ENCODE measurements at regions not wholly inside any gene's neighbourhood (a gene's known extent, or its start where the extent isn't known, plus 50 kb on each side); places are given as distances from the start of the nearest gene placed in this dataset.

- Histone ChIP-seq H3K4me1 (ENCODE audit: control insufficient read depth, insufficient read depth, low read length, poor library complexity, severe bottlenecking) (no peaks in the 10 kb centered on the region), H3K27me3 (replicated peaks; ENCODE audit: control insufficient read depth, insufficient read depth, low read length, poor library complexity, severe bottlenecking) (no peaks in the 10 kb centered on the region), H3K9me3 (ENCODE audit: control insufficient read depth, low read length) (no peaks in the 10 kb centered on the region), H3K27ac (ENCODE audit: insufficient read depth, low read length, poor library complexity, severe bottlenecking) (no peak overlapping the region), H3K36me3 (ENCODE audit: control insufficient read depth, insufficient read depth, low read length) (no peaks in the 10 kb centered on the region), H3K4me3 (ENCODE audit: insufficient read depth, low read depth, low read length, poor library complexity, severe bottlenecking) (no peak overlapping the region)
- no peak for DNase-seq
Observed at GRCh38 chr16:47780213-47780875, 319.2 kb downstream of the PHKB start.

GRCh38 chr16:47779201-47780016, 318.3 kb downstream of the PHKB start:
- DNase-seq = no peak
- Histone ChIP-seq H3K36me3 (ENCODE audit: control insufficient read depth, insufficient read depth, low read length) (no peaks in the 10 kb centered on the region), H3K9me3 (ENCODE audit: control insufficient read depth, low read length) (no peaks in the 10 kb centered on the region), H3K27me3 (replicated peaks; ENCODE audit: control insufficient read depth, insufficient read depth, low read length, poor library complexity, severe bottlenecking) (no peaks in the 10 kb centered on the region), H3K27ac (ENCODE audit: insufficient read depth, low read length, poor library complexity, severe bottlenecking) (no peak overlapping the region), H3K4me3 (ENCODE audit: insufficient read depth, low read depth, low read length, poor library complexity, severe bottlenecking) (peak overlapping the region; percentile 55), H3K4me1 (ENCODE audit: control insufficient read depth, insufficient read depth, low read length, poor library complexity, severe bottlenecking) (no peaks in the 10 kb centered on the region)

GRCh38 chr16:47778106-47778801, 317.1 kb downstream of the PHKB start:
- Histone ChIP-seq H3K27ac (ENCODE audit: insufficient read depth, low read length, poor library complexity, severe bottlenecking) (no peak overlapping the region), H3K36me3 (ENCODE audit: control insufficient read depth, insufficient read depth, low read length) (no peaks in the 10 kb centered on the region), H3K9me3 (ENCODE audit: control insufficient read depth, low read length) (no peaks in the 10 kb centered on the region), H3K27me3 (replicated peaks; ENCODE audit: control insufficient read depth, insufficient read depth, low read length, poor library complexity, severe bottlenecking) (no peaks in the 10 kb centered on the region), H3K4me1 (ENCODE audit: control insufficient read depth, insufficient read depth, low read length, poor library complexity, severe bottlenecking) (no peaks in the 10 kb centered on the region), H3K4me3 (ENCODE audit: insufficient read depth, low read depth, low read length, poor library complexity, severe bottlenecking) (no peak overlapping the region)
- no peak for DNase-seq

- no peak for DNase-seq
- Histone ChIP-seq H3K27me3 (replicated peaks; ENCODE audit: control insufficient read depth, insufficient read depth, low read length, poor library complexity, severe bottlenecking) (no peaks in the 10 kb centered on the region), H3K9me3 (ENCODE audit: control insufficient read depth, low read length) (no peaks in the 10 kb centered on the region), H3K36me3 (ENCODE audit: control insufficient read depth, insufficient read depth, low read length) (no peaks in the 10 kb centered on the region), H3K27ac (ENCODE audit: insufficient read depth, low read length, poor library complexity, severe bottlenecking) (no peak overlapping the region), H3K4me1 (ENCODE audit: control insufficient read depth, insufficient read depth, low read length, poor library complexity, severe bottlenecking) (no peaks in the 10 kb centered on the region), H3K4me3 (ENCODE audit: insufficient read depth, low read depth, low read length, poor library complexity, severe bottlenecking) (no peak overlapping the region)
Observed at GRCh38 chr16:47777220-47777619, 316.1 kb downstream of the PHKB start.

- Histone ChIP-seq H3K9me3 (ENCODE audit: control insufficient read depth, low read length) (no peaks in the 10 kb centered on the region), H3K36me3 (ENCODE audit: control insufficient read depth, insufficient read depth, low read length) (no peaks in the 10 kb centered on the region), H3K4me1 (ENCODE audit: control insufficient read depth, insufficient read depth, low read length, poor library complexity, severe bottlenecking) (no peaks in the 10 kb centered on the region), H3K27ac (ENCODE audit: insufficient read depth, low read length, poor library complexity, severe bottlenecking) (no peak overlapping the region), H3K27me3 (replicated peaks; ENCODE audit: control insufficient read depth, insufficient read depth, low read length, poor library complexity, severe bottlenecking) (no peaks in the 10 kb centered on the region), H3K4me3 (ENCODE audit: insufficient read depth, low read depth, low read length, poor library complexity, severe bottlenecking) (no peak overlapping the region)
- DNase-seq = no peak
Observed at GRCh38 chr16:47774661-47775060, 313.5 kb downstream of the PHKB start.

- Histone ChIP-seq H3K36me3 (ENCODE audit: control insufficient read depth, insufficient read depth, low read length) (no peaks in the 10 kb centered on the region), H3K9me3 (ENCODE audit: control insufficient read depth, low read length) (no peaks in the 10 kb centered on the region), H3K27ac (ENCODE audit: insufficient read depth, low read length, poor library complexity, severe bottlenecking) (no peak overlapping the region), H3K4me1 (ENCODE audit: control insufficient read depth, insufficient read depth, low read length, poor library complexity, severe bottlenecking) (no peaks in the 10 kb centered on the region), H3K4me3 (ENCODE audit: insufficient read depth, low read depth, low read length, poor library complexity, severe bottlenecking) (no peak overlapping the region), H3K27me3 (replicated peaks; ENCODE audit: control insufficient read depth, insufficient read depth, low read length, poor library complexity, severe bottlenecking) (no peaks in the 10 kb centered on the region)
- DNase-seq = no peak
Observed at GRCh38 chr16:47753659-47754058, 292.5 kb downstream of the PHKB start.
